Myocyte (in vitro differentiated cells): ENCODE measurements at regions not wholly inside any gene's neighbourhood (a gene's known extent, or its start where the extent isn't known, plus 50 kb on each side); places are given as distances from the start of the nearest gene placed in this dataset.

Experiments
- DNase-seq: peaks from one replicate; pipeline ENCODE4 v3.0.0-alpha.2; 2012; ENCODE audit warnings: low read depth

GRCh38 chr4:155085843-155086530 is 122.4 kb upstream of the NPY2R start:
- DNase-seq, result no peak

GRCh38 chr4:155094201-155094820 is 114.1 kb upstream of the NPY2R start:
- no peak for DNase-seq

- DNase-seq, result no peak
Observed at GRCh38 chr4:155099231-155099630, 109.2 kb upstream of the NPY2R start.

- no peak for DNase-seq
Observed at GRCh38 chr4:155106629-155107028, 101.8 kb upstream of the NPY2R start.

DNA sequence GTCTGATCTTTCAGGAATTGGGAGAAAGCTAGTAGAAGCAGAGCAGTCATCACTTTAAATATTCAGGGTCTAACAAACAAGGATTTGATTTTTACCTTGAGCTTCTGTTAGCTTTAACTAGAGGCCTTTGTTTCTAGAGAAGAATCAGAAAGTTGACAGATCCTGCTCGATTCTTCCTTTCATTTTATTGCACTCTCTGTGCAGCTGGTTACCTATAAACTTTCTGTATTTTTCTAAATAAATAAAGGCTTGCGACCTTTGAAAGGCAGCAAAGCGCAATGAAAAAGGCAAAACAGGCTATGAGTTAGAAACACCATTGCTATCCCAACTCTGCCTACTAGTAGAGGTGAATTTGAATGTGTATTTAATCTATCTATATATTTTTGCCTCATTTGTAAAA is 101.4 kb upstream of the NPY2R start:
- no peak for DNase-seq

GRCh38 chr4:155114790-155115189 is 93.6 kb upstream of the NPY2R start:
- DNase-seq, result no peak

DNA sequence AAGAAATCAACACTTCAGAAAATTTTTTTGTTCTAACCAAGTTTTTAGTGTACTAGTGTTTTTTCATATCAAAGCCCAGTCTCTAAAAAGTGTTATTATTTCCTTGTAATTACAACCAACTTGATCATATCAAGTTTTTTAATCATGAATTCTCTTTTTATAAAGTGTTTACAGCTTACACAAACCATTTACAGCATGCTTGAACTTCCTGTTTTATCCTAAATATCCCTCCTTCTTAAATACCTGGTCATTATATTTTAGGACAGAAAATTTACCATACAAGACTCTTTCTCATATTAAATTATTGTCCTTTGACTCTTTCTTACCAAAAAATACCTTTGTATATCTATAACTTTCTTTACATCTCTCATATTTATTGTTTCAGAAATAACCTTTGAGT is 89.4 kb upstream of the NPY2R start:
- DNase-seq, result no peak

DNA sequence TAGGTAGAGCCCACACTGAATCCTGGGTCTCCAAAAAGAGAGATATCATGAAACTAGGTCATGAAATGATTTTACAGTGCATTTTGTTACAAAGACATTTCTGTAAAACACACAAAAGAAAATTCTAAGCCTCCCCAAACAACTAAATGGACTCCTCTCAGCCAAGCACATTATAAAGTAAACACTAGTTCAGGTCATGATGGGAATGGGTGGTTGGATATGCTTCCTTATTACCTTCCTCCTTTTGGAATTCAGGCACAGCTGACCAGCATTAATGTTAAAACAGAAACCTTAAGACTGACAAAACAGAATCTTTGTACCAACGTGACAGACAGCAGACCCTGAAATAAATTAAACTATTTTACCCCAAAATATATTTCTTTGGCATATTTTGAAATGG is 87.9 kb upstream of the NPY2R start:
- DNase-seq, result no peak

DNA sequence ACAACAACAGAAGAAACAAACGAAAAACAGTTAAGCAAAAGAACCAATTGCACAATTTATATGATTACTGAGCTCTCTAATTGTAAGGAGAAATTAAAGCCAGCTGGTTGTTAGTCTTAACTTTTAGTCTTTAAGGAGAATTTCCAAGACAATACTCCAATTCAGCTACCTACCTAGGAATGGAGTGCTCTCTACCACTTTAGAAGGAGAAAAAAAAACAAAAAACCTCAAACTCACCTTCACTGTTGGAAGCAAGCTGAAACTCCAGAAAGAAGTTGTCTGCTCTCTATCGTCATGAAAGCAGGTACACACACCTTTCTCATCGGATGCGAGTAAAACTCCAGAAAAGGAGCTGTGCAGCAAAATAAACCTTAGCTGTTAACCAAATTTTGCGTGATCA is 86.1 kb upstream of the NPY2R start:
- DNase-seq, result no peak

DNA sequence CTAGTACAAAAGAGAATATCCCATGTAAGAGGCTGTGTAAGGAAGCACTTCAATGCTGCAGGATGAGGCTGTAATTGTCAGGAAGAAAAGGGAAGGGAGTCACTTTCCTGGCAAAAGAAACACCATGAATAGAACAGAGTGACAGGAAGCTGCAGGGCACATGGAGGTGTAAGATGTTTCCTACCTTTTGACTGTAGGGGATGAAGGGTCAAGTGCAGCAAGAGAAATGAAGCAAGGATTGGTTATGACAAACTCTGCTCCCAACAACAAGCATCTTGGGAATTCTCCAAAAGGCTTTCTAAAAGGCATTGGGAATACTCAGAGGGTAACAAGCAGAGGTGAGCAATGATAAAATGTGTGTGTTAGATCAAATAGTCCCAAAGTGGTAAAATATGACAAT is 74.3 kb upstream of the NPY2R start:
- no peak for DNase-seq

GRCh38 chr4:155140889-155141288 is 67.5 kb upstream of the NPY2R start:
- DNase-seq, result no peak

- no peak for DNase-seq
Observed at GRCh38 chr4:155143512-155143911, 64.9 kb upstream of the NPY2R start.
